ENCODE measurements at regions not wholly inside any gene's neighbourhood (a gene's known extent, or its start where the extent isn't known, plus 50 kb on each side); places are given as distances from the start of the nearest gene placed in this dataset.

DNA sequence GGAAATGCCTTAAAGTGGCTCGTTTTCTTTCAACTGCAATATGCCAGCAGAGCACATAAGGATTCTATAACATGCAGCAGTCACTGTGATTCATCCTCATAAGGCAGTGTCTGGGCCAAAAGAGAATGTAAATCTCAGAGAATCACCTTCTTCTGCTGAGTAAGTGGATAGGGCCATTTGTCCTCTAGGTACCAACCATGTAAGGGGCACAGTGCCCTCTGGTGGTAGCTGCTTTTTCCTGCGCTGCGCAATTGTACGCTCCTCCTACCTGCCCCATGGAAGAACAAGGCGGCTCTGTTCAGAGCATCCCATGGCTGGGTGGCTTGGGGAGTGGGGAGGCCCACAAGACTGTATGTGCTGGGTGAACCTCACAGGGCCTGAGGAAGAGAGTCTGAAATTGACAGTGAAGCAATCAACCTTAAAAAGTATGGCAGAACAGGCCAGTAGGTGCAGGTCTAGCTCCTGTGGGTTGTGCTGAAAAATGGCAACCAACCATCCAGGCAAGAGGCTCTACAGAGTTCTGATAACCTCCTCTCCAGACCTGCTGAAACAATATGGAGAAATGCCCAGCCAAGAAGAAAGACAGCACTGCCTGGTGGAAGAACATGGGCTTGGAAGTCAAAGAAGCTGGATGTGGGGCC, 78.6 kb upstream of the C10orf90 start:
- no peak for TF ChIP-seq EZH2 (IDR thresholded peaks at IDR 0.05)
- TF ChIP-seq, protein P1, sequence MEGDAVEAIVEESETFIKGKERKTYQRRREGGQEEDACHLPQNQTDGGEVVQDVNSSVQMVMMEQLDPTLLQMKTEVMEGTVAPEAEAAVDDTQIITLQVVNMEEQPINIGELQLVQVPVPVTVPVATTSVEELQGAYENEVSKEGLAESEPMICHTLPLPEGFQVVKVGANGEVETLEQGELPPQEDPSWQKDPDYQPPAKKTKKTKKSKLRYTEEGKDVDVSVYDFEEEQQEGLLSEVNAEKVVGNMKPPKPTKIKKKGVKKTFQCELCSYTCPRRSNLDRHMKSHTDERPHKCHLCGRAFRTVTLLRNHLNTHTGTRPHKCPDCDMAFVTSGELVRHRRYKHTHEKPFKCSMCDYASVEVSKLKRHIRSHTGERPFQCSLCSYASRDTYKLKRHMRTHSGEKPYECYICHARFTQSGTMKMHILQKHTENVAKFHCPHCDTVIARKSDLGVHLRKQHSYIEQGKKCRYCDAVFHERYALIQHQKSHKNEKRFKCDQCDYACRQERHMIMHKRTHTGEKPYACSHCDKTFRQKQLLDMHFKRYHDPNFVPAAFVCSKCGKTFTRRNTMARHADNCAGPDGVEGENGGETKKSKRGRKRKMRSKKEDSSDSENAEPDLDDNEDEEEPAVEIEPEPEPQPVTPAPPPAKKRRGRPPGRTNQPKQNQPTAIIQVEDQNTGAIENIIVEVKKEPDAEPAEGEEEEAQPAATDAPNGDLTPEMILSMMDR (IDR thresholded peaks at IDR 0.05): peak; percentile 89

Measured in neural progenitor cell (in vitro differentiated cells).